UCSD-AML1 (cell line): ENCODE measurements at regions not wholly inside any gene's neighbourhood (a gene's known extent, or its start where the extent isn't known, plus 50 kb on each side); places are given as distances from the start of the nearest gene placed in this dataset.
"Not testable (repeated sequence)": the region's sequence is repeated elsewhere in the genome, so short reads cannot be mapped to it uniquely, and the experiment has no call there.

Experiments used
- DNase-seq: peaks from one replicate; lab custom pipeline; 2025; ENCODE audit not compliant: unreplicated experiment; lab: John Stamatoyannopoulos, UW

DNA sequence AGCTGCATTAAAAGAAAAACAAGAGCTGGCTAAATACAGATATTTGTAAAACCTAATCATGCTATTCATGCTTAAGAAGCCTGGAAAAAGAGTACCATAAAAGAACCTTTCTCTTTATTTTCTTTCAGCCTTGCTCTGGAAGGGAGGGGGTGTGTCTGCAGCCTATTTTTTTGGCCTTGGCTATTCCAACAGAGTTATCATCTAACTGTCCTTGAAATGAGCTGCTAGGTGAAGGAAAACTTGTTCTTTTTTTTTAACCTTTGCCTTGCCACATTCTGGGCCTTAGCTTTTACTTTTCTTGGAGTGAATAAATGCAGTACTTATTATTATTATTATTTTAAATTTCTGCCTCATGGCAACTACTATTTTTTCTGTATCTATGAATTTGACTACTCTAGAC, 224.9 kb upstream of the SYNCRIP start:
- DNase-seq = no peak

DNA sequence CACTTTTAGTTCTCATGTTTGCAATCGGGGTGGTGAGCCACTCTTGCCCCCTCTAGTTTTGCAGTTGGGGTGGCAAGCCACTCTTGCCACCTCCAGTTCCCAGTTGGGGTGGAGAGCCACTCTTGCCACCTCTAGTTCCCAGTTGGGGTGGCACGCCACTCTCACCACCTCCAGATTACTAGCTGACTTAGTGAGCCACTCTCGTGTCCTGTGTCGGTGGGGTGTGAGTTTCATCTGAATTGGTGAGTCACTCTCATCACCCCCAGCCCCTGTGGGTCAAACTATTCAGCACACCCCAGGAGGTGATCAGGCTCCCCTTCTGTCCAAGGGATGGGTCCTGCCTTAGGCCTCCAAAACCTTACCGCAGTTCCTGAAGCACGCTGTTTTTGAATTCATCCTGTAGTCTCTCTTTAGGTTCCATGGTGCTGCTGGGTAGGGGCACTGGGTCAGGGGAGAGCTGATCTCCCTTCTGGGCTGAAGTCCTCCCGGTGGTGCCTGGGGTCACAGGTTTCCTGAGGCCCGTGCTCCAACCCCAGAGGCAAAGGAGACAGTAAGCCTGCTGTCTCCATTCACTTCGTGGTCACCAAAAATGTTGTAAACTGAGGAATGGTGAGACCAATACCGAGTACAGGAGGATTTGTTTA, 224.2 kb upstream of the SYNCRIP start:
- no peak for DNase-seq

DNA sequence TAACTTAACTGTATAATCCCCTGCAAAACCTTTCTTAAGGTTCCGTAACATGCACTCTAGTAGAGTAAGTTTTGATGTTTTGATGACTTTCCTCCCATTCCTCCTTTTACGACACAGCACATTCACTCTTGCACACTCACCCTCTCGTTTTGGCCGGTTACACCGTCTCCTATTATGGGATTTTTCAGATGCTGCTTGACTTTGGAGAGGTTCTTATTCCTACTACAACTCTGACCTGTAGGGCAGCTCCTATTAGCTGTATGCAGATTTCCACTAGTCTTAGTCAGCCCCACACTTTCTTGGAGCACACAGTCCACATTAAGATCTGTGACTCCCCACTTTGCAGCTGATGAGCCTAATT, 223.7 kb upstream of the SYNCRIP start:
- DNase-seq = no peak

DNA sequence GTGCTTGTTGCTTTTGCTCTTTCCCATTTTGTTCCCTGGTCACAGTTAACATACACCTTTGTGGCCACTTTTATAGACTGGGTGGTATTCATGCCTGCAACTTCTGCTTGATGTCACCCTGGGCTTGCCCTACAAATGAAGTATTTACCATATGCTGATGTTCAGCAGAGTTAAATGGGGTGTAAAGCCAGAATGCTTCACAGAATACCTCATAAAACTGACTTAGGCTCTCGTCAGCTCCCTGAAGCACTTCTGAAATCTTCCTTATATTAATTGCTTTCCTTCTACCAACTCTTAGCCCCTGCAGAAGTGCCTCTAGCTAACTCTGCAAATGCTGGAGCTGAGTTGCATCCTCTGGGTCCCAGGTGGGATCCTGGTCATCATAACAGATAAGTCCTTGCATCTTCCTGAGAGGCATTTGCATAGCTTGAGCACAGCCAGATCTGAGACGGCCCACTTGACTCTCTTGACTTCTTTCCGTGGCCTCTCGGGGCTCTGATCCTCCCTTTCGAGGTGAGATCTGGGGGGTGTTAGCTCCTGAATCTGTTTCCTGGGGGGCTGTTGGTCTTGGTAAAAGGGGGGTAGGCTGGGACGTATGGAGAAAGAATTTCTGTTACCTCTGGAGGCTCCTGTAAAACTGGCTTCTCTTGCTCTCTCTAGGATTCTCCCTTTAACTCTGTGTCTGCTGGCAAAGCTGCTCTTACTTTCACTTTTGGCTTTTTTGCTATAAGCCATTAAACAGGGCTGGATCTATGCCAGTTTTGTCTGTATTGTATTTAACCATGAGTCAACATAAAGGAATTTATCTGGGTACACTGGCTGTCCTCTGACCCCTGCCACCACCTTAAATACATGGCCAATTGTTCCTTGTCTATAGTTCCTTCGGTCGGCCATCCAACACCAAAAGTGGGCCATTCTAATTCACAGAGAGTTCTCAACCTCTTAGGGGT, 223.0 kb upstream of the SYNCRIP start:
- DNase-seq = no peak

DNA sequence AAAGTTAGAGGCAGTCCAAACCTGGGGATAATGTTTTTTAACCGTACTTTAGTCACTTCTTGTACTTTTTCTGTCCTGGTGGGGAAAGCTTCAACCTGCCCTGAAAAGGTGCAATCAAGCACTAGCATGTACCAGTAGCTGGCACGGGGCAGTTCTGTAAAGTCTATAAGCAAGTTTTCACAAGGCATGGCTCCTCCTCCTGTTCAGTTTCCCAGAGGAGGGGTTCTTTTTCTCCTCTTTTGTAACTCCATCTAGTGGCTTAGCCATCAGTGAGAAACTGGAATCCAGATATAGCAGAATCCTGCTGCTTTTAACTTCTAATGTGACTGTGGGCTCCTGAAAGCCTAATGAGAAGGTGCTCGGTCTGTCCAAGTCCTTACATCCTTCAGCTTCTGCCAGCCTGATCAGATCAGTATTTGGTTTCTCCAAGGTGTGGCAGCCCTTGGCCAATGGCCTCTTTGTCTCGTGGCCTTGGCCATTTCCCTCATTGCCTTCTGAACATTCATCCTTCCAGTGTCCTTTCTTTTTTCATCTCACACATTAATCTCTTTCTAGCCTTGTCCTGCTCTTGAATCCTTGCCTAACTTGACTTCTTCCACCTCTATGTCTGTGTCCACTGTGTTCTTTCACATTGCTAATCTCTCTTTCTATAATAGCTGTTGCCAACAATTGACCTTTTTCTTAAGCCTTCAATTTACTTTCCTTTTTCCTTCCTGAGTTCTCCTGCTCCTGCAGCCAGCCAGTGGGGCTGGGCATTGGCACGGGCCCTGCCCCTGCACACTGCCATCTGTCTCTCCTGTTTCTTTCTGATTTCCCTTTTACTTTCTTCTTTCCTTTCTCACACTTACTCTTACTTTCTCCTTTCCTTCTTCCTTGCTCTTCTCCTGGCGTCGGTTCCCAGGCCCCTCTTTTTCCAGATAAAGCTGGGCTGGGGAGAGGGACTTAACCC, 222.0 kb upstream of the SYNCRIP start:
- DNase-seq = no peak

DNA sequence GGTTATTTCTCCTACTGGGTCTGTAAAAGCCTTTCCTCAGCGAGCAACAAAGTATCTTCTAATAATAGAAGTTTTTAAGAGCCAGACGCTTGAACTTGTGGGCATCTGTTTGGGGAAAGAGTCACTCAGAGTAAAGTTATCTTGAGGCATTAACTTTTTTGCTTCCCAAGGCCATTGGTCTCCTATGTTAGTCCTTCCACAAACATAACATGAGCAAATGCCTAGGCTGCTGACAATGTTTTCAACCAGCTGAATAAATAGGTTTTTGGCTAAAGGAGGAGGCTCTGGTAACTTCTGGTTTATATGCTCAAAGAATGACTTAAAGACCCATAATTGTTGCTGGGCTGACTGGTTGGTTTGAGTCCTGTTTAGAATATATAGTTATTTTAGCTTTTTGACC, 213.5 kb upstream of the SYNCRIP start:
- no peak for DNase-seq

DNA sequence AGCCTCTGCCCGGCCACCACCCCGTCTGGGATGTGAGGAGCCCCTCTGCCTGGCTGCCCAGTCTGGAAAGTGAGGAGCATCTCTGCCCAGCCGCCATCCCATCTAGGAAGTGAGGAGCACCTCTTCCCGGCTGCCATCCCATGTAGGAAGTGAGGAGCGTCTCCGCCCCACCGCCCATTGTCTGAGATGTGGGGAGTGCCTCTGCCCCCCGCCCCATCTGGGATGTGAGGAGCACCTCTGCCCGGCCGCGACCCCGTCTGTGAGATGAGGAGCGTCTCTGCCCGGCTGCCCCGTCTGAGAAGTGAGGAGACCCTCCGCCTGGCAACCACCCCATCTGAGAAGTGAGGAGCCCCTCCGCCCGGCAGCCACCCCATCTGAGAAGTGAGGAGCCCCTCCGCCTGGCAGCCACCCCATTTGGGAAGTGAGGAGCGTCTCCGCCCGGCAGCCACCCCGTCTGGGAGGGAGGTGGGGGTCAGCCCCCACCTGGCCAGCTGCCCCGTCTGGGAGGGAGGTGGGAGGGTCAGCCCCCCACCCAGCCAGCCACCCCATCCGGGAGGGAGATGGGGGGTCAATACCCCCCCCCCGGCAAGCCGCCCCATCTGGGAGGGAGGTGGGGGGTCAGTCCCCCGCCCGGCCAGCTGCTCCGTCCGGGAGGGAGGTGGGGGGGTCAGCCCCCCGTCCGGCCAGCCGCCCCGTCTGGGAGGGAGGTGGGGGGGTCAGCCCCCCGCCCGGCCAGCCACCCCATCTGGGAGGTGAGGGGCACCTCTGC, 195.8 kb upstream of the SYNCRIP start:
- DNase-seq = not testable (repeated sequence)

DNA sequence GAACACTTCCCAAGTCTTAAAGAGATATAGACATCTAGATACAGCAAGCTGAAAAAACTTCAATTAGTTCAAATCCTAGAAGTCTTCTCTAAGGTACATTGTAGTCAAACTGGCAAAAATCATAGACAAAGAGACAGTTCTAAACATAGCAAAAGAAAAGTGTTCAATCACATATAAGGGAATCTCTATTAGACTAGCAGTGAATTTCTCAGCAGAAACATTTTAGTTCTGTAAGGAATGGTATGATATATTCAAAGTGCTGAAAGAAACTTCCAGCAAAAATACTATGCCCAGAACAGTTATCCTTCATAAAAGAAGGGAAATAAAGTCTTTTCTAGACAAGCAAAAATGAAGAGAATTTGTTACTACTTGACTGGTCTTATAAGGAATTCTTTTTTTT, 186.3 kb upstream of the SYNCRIP start:
- no peak for DNase-seq

DNA sequence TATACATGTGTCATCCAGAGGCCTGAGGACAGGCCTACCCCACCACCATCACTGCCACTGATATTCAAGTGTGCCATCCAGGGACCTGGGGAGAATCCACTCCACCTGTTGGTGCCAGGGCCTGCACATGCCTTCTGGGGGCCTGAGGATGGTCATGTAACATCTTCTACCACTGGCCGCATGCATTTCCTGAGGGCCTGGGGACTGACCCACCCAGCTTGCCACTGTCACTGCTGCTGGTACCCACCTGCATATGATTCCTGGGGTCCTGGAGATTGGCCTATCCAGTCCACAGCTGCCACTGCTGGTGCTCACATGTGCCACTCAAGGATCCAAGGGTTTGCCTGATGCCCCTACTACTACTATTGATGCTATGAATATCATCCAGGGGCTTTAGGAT, 184.3 kb upstream of the SYNCRIP start:
- no peak for DNase-seq

DNA sequence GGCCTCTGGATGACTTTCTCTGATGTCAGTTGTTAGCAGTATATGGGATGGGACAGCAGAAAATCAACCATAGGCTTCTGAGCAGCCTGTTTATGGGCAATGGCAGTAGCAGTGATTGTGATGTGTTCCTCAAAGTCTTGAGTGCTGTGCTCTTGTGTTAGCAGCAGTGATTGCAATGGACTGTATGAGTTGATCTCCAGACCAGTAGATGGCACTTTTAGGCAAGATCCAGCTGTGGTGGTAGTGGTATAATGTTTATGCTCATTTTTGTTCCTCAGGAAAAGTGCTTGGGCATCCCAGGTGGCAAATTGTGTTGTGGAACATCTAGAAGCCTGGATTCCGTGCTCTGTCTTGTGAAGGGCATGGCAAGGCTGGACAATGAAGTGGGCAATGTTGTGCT, 181.6 kb upstream of the SYNCRIP start:
- DNase-seq = no peak

DNA sequence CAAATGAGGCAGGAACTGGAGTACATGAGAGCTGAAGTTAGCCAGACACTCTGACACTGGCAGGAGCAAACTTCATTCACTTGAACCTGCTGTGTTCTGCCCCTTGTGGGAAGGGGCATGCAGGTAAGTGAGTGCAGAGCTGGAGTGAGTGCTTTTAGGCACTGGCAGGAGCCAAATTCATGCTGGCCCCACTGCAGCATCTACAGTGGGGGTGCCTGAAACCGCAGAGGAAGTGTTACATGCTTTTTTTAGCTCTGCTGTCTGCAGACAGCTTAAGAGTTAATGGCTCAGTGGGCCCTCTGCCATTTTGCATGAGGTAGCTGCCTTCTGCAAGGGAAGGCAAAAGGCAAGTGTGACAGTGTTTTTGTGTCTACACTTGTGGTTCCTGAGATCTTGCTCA, 167.9 kb upstream of the SYNCRIP start:
- DNase-seq = no peak

DNA sequence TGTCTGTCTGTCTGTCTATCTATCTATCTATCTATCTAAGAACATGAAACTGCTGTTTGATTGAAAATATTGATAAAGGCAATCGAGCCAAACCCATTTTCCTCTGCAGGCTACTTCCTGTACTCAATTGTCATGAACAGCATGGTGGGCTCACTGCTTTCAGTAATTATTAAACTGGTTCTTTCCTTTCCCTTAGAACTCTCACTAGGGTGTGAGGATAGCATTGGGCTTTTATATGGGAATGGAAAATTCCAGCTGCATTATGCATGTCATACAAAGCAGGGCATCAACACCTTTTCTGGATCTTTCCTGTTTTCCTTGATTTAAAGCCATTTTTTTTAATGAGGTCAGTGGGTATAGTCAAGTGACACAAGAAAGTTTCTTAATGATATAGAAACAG, 161.0 kb upstream of the SYNCRIP start:
- no peak for DNase-seq

DNA sequence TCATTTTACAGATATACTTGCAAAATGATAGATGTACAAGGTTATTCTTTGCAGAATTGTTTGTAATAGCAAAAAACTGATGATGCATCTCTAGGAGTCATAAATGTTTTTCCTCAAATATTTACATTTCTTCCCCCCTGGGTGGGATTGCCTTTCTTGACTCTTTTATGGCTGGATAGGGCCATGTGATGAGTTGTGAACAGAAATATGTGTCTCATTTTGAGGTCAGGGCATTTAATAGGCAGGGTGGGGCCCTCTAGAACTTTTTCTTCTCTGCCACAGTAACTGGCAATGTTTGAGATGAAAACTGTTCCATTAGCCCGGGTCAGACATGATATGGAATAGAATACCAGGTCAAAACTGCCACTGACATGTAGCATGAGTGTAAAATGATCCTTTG, 159.5 kb upstream of the SYNCRIP start:
- no peak for DNase-seq

DNA sequence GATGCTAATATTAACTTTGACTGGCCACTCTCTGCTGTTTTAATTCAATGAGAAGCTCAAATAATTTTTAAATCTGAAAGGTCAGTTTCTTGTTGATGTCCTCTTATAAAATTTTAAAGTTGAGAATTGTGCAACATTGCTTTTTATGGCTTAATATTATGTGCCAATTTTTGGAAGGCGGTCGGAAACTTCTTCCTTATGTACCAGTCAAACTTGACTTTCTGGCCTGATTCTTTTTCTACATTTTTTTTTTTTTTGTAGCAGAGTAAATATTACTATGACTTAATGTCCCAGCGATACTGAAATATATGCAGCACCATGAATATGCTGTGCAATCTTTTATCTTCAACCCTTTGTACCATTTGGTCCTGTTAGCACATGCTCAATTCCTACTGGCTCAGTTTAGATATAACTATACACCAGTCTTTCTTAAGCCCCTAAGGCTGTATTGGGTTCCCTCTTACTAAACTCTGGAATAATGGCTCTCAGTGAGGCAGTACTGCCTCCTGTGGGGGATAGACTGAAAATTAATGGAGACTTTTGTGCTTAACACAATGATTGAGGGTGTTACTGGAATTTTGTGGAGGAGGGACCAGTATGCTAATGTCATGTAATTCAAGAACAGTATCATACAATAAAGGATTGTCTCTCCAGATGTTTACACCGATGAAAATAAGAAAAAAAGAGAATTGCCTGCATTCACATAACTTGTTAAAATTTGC, 156.4 kb upstream of the SYNCRIP start:
- no peak for DNase-seq

DNA sequence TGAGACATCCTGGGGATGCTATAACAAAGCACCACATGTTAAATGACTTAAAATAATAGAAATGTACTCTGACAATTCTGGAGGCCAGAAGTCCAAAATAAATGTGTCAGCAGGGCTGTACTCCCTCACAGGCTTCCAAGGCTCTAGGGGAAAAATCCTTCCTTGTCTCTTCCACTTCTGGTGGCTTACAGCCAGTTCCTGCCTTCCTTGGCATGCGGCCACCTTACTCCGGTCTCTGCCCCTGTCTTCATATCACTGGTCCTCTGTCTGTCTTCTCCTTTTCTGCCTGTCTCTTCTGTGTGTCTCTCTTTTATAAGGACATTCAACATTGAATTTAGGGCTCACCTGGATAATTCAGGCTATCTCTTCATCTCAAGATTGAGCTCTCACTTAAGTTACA, 155.3 kb upstream of the SYNCRIP start:
- no peak for DNase-seq

DNA sequence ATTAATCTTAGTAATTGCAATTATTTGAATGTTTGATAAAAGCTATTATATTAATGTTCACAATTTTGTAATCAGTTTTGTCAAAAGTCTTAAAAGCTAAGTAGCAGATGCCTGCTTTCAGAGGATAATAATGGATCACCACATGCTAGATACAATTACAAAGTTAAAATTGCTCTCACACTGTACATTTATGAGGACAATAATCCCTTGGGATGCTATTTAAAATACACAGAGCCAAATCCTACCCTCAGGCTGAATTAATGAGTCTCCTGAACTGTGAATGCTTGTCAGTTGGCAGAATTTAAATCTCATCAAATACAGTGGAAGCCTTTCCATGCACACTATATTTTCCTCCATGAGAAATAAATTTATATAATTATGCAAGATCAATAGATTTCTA, 153.3 kb upstream of the SYNCRIP start:
- DNase-seq = no peak

DNA sequence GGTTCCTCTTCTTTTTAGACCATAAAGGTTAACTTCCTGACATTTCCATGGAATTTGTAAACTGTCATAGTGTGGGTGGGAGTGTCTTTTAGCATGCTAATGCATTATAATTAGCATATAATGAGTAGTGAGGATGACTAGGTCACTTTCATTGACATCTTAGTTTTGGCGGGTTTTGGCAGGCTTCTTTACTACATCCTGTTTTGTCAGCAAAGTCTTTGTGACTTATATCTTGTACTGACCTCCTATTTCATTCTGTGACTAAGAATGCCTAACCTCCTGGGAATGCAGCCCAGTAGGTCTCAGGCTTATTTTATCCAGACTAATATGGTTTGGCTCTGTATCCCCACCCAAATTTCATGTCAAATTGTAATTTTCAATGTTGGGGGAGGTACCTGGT, 149.6 kb upstream of the SYNCRIP start:
- DNase-seq = no peak

DNA sequence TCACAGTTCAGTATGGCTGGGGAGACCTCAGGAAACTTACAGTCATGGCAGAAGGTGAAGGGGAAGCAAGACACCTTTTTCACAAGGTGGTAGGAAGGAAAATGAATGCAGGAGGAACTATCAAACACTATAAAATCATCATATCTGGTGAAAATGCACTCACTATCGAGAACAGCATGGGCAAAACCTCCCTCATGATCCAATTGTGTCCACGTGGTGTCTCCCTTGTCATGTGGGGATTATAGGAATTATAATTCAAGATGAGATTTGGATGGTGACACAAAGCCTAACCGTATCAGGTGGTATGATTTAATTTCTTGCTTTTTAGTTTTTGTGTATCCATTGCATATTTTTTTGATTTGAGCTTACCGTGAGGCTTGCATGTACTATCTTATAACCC, 133.2 kb upstream of the SYNCRIP start:
- no peak for DNase-seq

DNA sequence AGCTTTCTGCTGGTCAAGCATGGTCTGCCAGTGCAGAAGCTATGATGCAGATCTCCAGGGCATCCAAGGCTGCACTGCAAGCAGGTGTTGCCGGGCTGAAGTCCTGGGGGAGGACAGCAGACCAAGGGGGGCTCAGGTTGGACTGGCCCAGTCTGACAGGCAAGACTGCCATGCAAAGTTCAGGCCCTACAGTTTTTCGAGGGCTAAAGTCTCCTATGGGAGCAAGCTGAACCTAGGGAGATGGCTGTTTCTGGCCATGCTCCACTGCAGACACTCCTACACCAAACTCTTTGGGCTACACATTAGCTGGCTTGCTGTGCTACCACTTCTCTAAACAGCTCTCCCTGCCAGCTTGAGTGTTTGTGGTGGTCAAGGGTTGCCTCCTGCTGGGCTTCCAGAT, 130.0 kb upstream of the SYNCRIP start:
- DNase-seq = no peak

DNA sequence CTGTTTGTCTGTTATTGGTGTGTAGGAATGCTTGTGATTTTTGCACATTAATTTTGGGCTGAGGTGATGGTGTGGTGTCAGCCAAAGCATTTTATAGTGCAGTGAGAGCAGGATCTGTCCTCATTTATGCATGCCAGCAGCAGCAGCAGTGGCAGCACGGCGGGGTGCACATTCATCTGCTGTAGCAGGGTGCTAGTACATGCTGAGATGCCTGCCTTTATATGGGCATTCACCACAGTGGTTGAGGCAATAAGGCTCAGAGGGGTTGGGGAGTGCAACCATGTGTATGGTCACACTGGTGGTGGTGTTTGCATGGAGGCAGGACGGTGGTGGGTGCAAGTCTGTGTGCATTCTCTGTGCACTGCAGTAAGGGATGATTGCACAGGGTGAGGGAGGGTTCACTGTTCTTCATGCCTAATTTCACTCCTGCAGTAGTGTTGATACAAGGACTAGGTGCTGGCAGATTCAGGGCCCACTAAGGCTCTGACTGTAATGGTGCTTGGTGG, 129.3 kb upstream of the SYNCRIP start:
- DNase-seq = no peak
